ENCODE measurements at regions not wholly inside any gene's neighbourhood (a gene's known extent, or its start where the extent isn't known, plus 50 kb on each side); places are given as distances from the start of the nearest gene placed in this dataset.

DNA sequence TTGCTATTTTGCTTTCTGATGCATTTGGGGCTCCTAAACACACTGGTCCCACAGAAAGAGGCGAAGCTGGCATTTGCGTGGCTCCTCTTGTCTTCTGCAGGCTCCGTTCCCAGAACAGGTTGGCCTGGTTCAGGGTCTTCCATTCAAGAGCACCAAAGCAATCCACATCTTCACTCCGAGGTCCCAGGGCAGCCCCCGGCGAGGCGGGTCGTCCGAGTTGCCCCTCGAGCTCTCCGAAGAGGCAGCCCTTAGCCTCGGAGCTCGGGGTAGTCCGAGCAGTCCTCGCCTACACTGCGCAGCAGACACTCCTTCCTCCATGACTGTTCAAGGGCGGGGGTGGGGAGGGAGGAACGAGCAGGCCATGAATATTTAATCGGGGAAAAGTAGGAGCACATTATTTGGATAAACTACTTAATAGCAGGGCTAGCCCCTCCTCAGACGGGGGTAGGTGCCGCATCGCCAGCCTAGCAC lies 321.3 kb downstream of the BLID start:
- 94 to 95% methylated on average over 22 of the region's 22 CpGs for WGBS, 2 donors
- no peak overlapping the region for H3K9ac ChIP-seq (ENCODE audit: insufficient read depth in 1 of 2, low read length in 2 of 2)
- H3K4me3 ChIP-seq: no peak overlapping the region
- no peaks in the 10 kb centered on the region for H3K27me3 ChIP-seq (ENCODE audit: control insufficient read depth in 3 of 3, insufficient read depth in 3 of 3, low read length in 2 of 3)
- no peaks in the 10 kb centered on the region for H3K4me1 ChIP-seq (ENCODE audit: control insufficient read depth in 5 of 5, insufficient read depth in 5 of 5, low read length in 5 of 5)
- H3K27ac ChIP-seq (ENCODE audit: low read depth in 1 of 2, low read length in 1 of 2): no peak overlapping the region
- H3K9me3 ChIP-seq (ENCODE audit: control insufficient read depth in 4 of 4, insufficient read depth in 3 of 4, low read length in 3 of 4): peaks cover 0 to 2% (median 0%) of the 10 kb centered on the region in 4 donors
- ATAC-seq (ENCODE audit: insufficient read depth, low FRiP score): no peak
- H3K36me3 ChIP-seq (ENCODE audit: control insufficient read depth in 4 of 4, insufficient read depth in 4 of 4, low read length in 4 of 4): no peaks in the 10 kb centered on the region
- TF ChIP-seq, protein P1, sequence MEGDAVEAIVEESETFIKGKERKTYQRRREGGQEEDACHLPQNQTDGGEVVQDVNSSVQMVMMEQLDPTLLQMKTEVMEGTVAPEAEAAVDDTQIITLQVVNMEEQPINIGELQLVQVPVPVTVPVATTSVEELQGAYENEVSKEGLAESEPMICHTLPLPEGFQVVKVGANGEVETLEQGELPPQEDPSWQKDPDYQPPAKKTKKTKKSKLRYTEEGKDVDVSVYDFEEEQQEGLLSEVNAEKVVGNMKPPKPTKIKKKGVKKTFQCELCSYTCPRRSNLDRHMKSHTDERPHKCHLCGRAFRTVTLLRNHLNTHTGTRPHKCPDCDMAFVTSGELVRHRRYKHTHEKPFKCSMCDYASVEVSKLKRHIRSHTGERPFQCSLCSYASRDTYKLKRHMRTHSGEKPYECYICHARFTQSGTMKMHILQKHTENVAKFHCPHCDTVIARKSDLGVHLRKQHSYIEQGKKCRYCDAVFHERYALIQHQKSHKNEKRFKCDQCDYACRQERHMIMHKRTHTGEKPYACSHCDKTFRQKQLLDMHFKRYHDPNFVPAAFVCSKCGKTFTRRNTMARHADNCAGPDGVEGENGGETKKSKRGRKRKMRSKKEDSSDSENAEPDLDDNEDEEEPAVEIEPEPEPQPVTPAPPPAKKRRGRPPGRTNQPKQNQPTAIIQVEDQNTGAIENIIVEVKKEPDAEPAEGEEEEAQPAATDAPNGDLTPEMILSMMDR (IDR thresholded peaks at IDR 0.05; ENCODE audit: control extremely low read depth, extremely low read depth): no peak
- DNase-seq: no peak

DNA sequence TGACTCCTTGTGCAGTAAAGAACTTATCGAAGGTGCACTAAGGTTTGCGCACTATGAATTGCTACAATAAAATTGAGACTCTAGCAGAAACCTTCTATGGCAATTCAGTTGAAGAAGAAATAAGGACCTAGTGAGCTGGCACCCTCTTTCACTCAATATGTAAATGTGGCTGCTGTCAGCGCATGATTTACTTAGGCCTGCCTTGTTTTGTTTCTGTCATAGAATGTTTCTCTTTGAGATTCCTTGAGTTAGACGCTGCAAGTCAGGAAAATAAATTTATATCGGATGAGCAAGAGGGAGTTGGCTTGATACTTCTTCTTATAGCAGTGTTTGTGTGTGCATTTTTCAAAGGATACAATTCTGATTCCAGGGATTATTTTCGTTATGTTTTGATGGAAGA lies 322.1 kb downstream of the BLID start:
- ATAC-seq (ENCODE audit: insufficient read depth, low FRiP score): no peak
- Histone ChIP-seq H3K9me3 (ENCODE audit: control insufficient read depth in 4 of 4, insufficient read depth in 3 of 4, low read length in 3 of 4) (no peaks in the 10 kb centered on the region), H3K27ac (ENCODE audit: low read depth in 1 of 2, low read length in 1 of 2) (no peak overlapping the region), H3K36me3 (ENCODE audit: control insufficient read depth in 4 of 4, insufficient read depth in 4 of 4, low read length in 4 of 4) (no peaks in the 10 kb centered on the region), H3K4me3 (no peak overlapping the region), H3K27me3 (ENCODE audit: control insufficient read depth in 3 of 3, insufficient read depth in 3 of 3, low read length in 2 of 3) (no peaks in the 10 kb centered on the region), H3K4me1 (ENCODE audit: control insufficient read depth in 5 of 5, insufficient read depth in 5 of 5, low read length in 5 of 5) (no peaks in the 10 kb centered on the region), H3K9ac (ENCODE audit: insufficient read depth in 1 of 2, low read length in 2 of 2) (no peak overlapping the region)
- WGBS, 2 donors: 87 to 88% methylated on average over 6 of the region's 6 CpGs
- no peak for DNase-seq
- TF ChIP-seq, protein P1 (IDR thresholded peaks at IDR 0.05; ENCODE audit: control extremely low read depth, extremely low read depth): no peak

DNA sequence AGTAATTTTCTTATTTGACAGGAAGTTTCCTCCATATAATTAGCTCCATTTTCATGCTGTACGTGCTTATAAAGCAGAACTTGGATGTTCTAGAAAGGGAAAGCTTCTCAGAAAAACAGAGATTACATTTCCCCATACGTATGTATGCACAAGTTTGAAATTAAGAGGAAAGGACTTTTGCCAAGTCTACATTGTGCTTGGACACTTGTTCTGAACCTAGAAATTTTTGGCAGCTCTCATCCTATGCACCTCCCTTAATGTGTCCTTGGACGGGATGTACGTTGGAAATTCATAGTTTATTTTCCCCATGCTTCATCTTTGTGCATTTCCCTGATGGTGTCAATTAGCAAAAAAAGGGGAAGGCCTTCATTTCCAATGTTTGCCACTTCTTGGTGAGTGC lies 322.7 kb downstream of the BLID start:
- TF ChIP-seq, protein P1 (IDR thresholded peaks at IDR 0.05; ENCODE audit: control extremely low read depth, extremely low read depth): no peak
- Histone ChIP-seq H3K4me3 (no peak overlapping the region), H3K36me3 (ENCODE audit: control insufficient read depth in 4 of 4, insufficient read depth in 4 of 4, low read length in 4 of 4) (no peaks in the 10 kb centered on the region), H3K4me1 (ENCODE audit: control insufficient read depth in 5 of 5, insufficient read depth in 5 of 5, low read length in 5 of 5) (no peaks in the 10 kb centered on the region), H3K9me3 (ENCODE audit: control insufficient read depth in 4 of 4, insufficient read depth in 3 of 4, low read length in 3 of 4) (no peaks in the 10 kb centered on the region), H3K27ac (ENCODE audit: low read depth in 1 of 2, low read length in 1 of 2) (no peak overlapping the region), H3K9ac (ENCODE audit: insufficient read depth in 1 of 2, low read length in 2 of 2) (no peak overlapping the region), H3K27me3 (ENCODE audit: control insufficient read depth in 3 of 3, insufficient read depth in 3 of 3, low read length in 2 of 3) (no peaks in the 10 kb centered on the region)
- DNase-seq (peak in 2 of 3 donors; percentile 48 to 67), ATAC-seq (ENCODE audit: insufficient read depth, low FRiP score) (no peak)
- 34 to 48% methylated on average over 4 of the region's 4 CpGs for WGBS, 2 donors

DNA sequence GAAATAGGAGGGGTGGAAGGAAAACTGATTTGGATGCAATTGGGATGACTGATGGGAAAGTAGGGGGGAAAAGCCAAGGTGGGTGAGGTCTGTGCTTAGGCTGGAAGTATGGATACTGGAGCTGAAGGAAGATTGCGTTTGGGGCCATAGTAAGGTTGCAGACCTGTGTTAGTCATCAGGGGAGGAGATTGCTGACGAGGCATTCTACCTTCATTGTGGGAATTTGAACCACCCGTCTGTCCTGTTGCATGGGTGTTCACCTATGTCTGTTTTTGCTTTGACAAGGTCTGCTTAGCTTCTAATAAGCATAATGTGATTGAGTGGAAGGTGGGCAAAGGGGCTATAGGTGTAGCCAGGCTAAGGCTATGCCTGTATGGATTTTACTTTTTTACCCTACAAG lies 323.8 kb downstream of the BLID start:
- no peaks in the 10 kb centered on the region for H3K4me1 ChIP-seq (ENCODE audit: control insufficient read depth in 5 of 5, insufficient read depth in 5 of 5, low read length in 5 of 5)
- no peak overlapping the region for H3K4me3 ChIP-seq
- TF ChIP-seq, protein P1 (IDR thresholded peaks at IDR 0.05; ENCODE audit: control extremely low read depth, extremely low read depth): no peak
- 92 to 94% methylated on average over 3 of the region's 3 CpGs for WGBS, 2 donors
- H3K27ac ChIP-seq (ENCODE audit: low read depth in 1 of 2, low read length in 1 of 2): no peak overlapping the region
- H3K9ac ChIP-seq (ENCODE audit: insufficient read depth in 1 of 2, low read length in 2 of 2): no peak overlapping the region
- no peaks in the 10 kb centered on the region for H3K27me3 ChIP-seq (ENCODE audit: control insufficient read depth in 3 of 3, insufficient read depth in 3 of 3, low read length in 2 of 3)
- no peak for ATAC-seq (ENCODE audit: insufficient read depth, low FRiP score)
- H3K9me3 ChIP-seq (ENCODE audit: control insufficient read depth in 4 of 4, insufficient read depth in 3 of 4, low read length in 3 of 4): peaks cover 0 to 2% (median under 1%) of the 10 kb centered on the region in 4 donors
- H3K36me3 ChIP-seq (ENCODE audit: control insufficient read depth in 4 of 4, insufficient read depth in 4 of 4, low read length in 4 of 4): no peaks in the 10 kb centered on the region
- DNase-seq: no peak
